ENCODE measurements at regions not wholly inside any gene's neighbourhood (a gene's known extent, or its start where the extent isn't known, plus 50 kb on each side); places are given as distances from the start of the nearest gene placed in this dataset.

GRCh38 chr14:96143906-96144305, 60.7 kb upstream of the BDKRB2 start:
- H3K36me3 ChIP-seq, result no peaks in the 10 kb centered on the region
- H3K27me3 ChIP-seq, result no peaks in the 10 kb centered on the region
- H3K4me3 ChIP-seq, result no peak overlapping the region
- H3K9me3 ChIP-seq (replicated peaks), result 0 out of 2 replicates have a peak, but pooled peaks cover 2% of the 10 kb centered on the region
- H3K4me1 ChIP-seq, result no peaks in the 10 kb centered on the region
- no peak overlapping the region for H3K27ac ChIP-seq
- no peak for DNase-seq

- Histone ChIP-seq H3K4me3 (no peak overlapping the region), H3K27me3 (no peaks in the 10 kb centered on the region), H3K9me3 (replicated peaks) (0 out of 2 replicates have a peak, but pooled peaks cover 2% of the 10 kb centered on the region), H3K27ac (no peak overlapping the region), H3K36me3 (no peaks in the 10 kb centered on the region), H3K4me1 (no peaks in the 10 kb centered on the region)
- no peak for DNase-seq
Observed at GRCh38 chr14:96145116-96145864, 59.3 kb upstream of the BDKRB2 start.

- 0 out of 2 replicates have a peak, but pooled peaks cover 2% of the 10 kb centered on the region for H3K9me3 ChIP-seq (replicated peaks)
- H3K27me3 ChIP-seq, result no peaks in the 10 kb centered on the region
- no peak for DNase-seq
- H3K36me3 ChIP-seq, result no peaks in the 10 kb centered on the region
- no peak overlapping the region for H3K4me3 ChIP-seq
- no peaks in the 10 kb centered on the region for H3K4me1 ChIP-seq
- no peak overlapping the region for H3K27ac ChIP-seq
Observed at GRCh38 chr14:96146131-96146771, 58.4 kb upstream of the BDKRB2 start.

GRCh38 chr14:96148631-96149030, 56.0 kb upstream of the BDKRB2 start:
- Histone ChIP-seq H3K36me3 (no peaks in the 10 kb centered on the region), H3K27ac (no peak overlapping the region), H3K9me3 (replicated peaks) (0 out of 2 replicates have a peak, but pooled peaks cover 2% of the 10 kb centered on the region), H3K4me3 (no peak overlapping the region), H3K27me3 (no peaks in the 10 kb centered on the region), H3K4me1 (no peaks in the 10 kb centered on the region)
- DNase-seq, result peak in 1 of 2 experiments; percentile 10

- no peak overlapping the region for H3K4me3 ChIP-seq
- H3K9me3 ChIP-seq (replicated peaks), result 0 out of 2 replicates have a peak, but pooled peaks cover 2% of the 10 kb centered on the region
- no peak overlapping the region for H3K27ac ChIP-seq
- no peaks in the 10 kb centered on the region for H3K4me1 ChIP-seq
- H3K36me3 ChIP-seq, result no peaks in the 10 kb centered on the region
- H3K27me3 ChIP-seq, result no peaks in the 10 kb centered on the region
- no peak for DNase-seq
Observed at GRCh38 chr14:96149131-96149530, 55.5 kb upstream of the BDKRB2 start.

GRCh38 chr14:96150214-96150613, 54.4 kb upstream of the BDKRB2 start:
- no peak overlapping the region for H3K4me3 ChIP-seq
- no peaks in the 10 kb centered on the region for H3K4me1 ChIP-seq
- H3K9me3 ChIP-seq (replicated peaks), result 0 out of 2 replicates have a peak, but pooled peaks cover 2% of the 10 kb centered on the region
- H3K27ac ChIP-seq, result no peak overlapping the region
- no peaks in the 10 kb centered on the region for H3K27me3 ChIP-seq
- H3K36me3 ChIP-seq, result no peaks in the 10 kb centered on the region
- DNase-seq, result no peak

GRCh38 chr14:96151242-96151641, 53.4 kb upstream of the BDKRB2 start:
- H3K4me1 ChIP-seq, result no peaks in the 10 kb centered on the region
- H3K4me3 ChIP-seq, result no peak overlapping the region
- H3K9me3 ChIP-seq (replicated peaks), result 0 out of 2 replicates have a peak, but pooled peaks cover 2% of the 10 kb centered on the region
- H3K27ac ChIP-seq, result no peak overlapping the region
- H3K36me3 ChIP-seq, result no peaks in the 10 kb centered on the region
- H3K27me3 ChIP-seq, result no peaks in the 10 kb centered on the region
- no peak for DNase-seq

GRCh38 chr14:96153003-96153402, 51.6 kb upstream of the BDKRB2 start:
- Histone ChIP-seq H3K4me1 (no peaks in the 10 kb centered on the region), H3K36me3 (no peaks in the 10 kb centered on the region), H3K27me3 (no peaks in the 10 kb centered on the region), H3K9me3 (replicated peaks) (no peaks in the 10 kb centered on the region), H3K27ac (no peak overlapping the region), H3K4me3 (no peak overlapping the region)
- DNase-seq, result no peak
